Endothelial cell of umbilical vein (primary cell): ENCODE measurements at regions not wholly inside any gene's neighbourhood (a gene's known extent, or its start where the extent isn't known, plus 50 kb on each side); places are given as distances from the start of the nearest gene placed in this dataset.

ENCODE experiments used
- CTCF ChIP-seq, 2 donors: IDR thresholded peaks; 1 replicate in 1 of 2; 2 replicates in 1 of 2; pipeline ENCODE4 v1.5.1; 2011; ENCODE audit warnings: low read length in 2 of 2, mild to moderate bottlenecking in 2 of 2, moderate library complexity in 2 of 2, control low read depth in 1 of 2, inconsistent platforms in 1 of 2, low read depth in 1 of 2; ENCODE audit not compliant: insufficient read depth in 1 of 2; ENCODE audit errors: extremely low read depth in 1 of 2
- EZH2 ChIP-seq: IDR thresholded peaks from 2 replicates; pipeline ENCODE4 v1.6.1; 2012; ENCODE audit warnings: borderline replicate concordance, low read depth, mild to moderate bottlenecking, moderate library complexity, low read length, inconsistent platforms; ENCODE audit not compliant: severe bottlenecking
- MAX ChIP-seq: IDR thresholded peaks from 2 replicates; pipeline ENCODE4 v1.6.1; 2011; ENCODE audit not compliant: insufficient read depth, insufficient read length
- MYC ChIP-seq: IDR thresholded peaks from one replicate; pipeline ENCODE4 v1.6.1; 2011; ENCODE audit warnings: mild to moderate bottlenecking, low read depth, low read length
- POLR2A ChIP-seq: IDR thresholded peaks from 2 replicates; pipeline ENCODE4 v1.6.1; 2012; ENCODE audit warnings: low read depth, mild to moderate bottlenecking, control low read depth, low read length
- POLR2AphosphoS5 ChIP-seq: IDR thresholded peaks from 2 replicates; pipeline ENCODE4 v1.6.1; 2012; ENCODE audit warnings: low read depth, mild to moderate bottlenecking, control low read depth, low read length, moderate library complexity; ENCODE audit not compliant: insufficient read depth

- no peak for TF ChIP-seq EZH2
- TF ChIP-seq CTCF (IDR thresholded peaks at IDR 0.05; ENCODE audit: extremely low read depth in 1 of 2, insufficient read depth in 1 of 2, low read depth in 1 of 2, low read length in 2 of 2), result no peak
- TF ChIP-seq MYC, result no peak
- TF ChIP-seq POLR2AphosphoS5, result no peak
- no peak for TF ChIP-seq POLR2A
- no peak for TF ChIP-seq MAX
These were observed 404.1 kb upstream of the CDH19 start for GRCh38 chr18:67007999-67008398.
